Progenitor cell of endocrine pancreas (in vitro differentiated cells): ENCODE measurements at regions not wholly inside any gene's neighbourhood (a gene's known extent, or its start where the extent isn't known, plus 50 kb on each side); places are given as distances from the start of the nearest gene placed in this dataset.

ENCODE experiments used
- DNase-seq: peaks from one replicate; pipeline ENCODE4 v3.0.0; 2021; ENCODE audit warnings: low spot score; ENCODE audit not compliant: unreplicated experiment
- H3K27ac Mint-ChIP-seq: 2 replicates; pipeline ENCODE4 v1.8.0; 2021; ENCODE audit warnings: mild to moderate bottlenecking, moderate library complexity, mixed read lengths
- H3K27me3 Mint-ChIP-seq: 2 replicates; pipeline ENCODE4 v1.8.0; 2021; ENCODE audit warnings: mixed read lengths
- H3K36me3 Mint-ChIP-seq: 2 replicates; pipeline ENCODE4 v1.8.0; 2022; ENCODE audit warnings: mixed read lengths; ENCODE audit not compliant: insufficient read depth
- H3K4me1 Mint-ChIP-seq: 2 replicates; pipeline ENCODE4 v1.8.0; 2021; ENCODE audit warnings: low read depth, mixed read lengths
- H3K4me3 Mint-ChIP-seq: 2 replicates; pipeline ENCODE4 v1.8.0; 2021; ENCODE audit warnings: low read depth, mild to moderate bottlenecking, moderate library complexity, mixed read lengths
- H3K9me3 Mint-ChIP-seq: 2 replicates; pipeline ENCODE4 v1.8.0; 2021; ENCODE audit warnings: low read depth, mixed read lengths
- TF ChIP-seq, protein P1 (sequence below): fragments of 200-600 bp; sonication (generic); IDR thresholded peaks from one replicate; pipeline ENCODE4 v1.5.0; 2021; ENCODE audit warnings: antibody characterized with exemption, mild to moderate bottlenecking; ENCODE audit not compliant: unreplicated experiment

DNA sequence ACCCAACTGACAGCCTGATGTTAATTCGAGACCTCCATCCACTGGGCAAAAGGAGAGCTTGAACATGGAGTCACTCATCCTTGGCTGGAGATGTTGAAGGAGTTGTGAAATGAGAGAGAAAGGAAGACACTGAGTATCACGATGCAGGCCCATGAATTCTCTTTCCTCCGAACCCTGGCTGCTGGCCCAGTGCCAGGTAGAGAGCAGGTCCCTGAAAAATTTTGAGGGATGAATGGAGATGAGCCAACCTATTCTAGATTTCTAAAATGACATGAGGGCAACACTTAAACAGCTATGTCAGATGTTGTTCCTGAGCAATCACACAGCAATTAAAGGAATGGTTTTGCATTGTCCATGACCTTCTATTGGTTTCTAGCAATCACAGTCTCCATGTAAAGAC is 355.1 kb upstream of the ZMIZ1 start:
- no peak overlapping the region for H3K4me3 Mint-ChIP-seq
- peaks cover 15% of the 10 kb centered on the region for H3K27me3 Mint-ChIP-seq
- H3K4me1 Mint-ChIP-seq: peaks cover 11% of the 10 kb centered on the region
- TF ChIP-seq, protein P1, sequence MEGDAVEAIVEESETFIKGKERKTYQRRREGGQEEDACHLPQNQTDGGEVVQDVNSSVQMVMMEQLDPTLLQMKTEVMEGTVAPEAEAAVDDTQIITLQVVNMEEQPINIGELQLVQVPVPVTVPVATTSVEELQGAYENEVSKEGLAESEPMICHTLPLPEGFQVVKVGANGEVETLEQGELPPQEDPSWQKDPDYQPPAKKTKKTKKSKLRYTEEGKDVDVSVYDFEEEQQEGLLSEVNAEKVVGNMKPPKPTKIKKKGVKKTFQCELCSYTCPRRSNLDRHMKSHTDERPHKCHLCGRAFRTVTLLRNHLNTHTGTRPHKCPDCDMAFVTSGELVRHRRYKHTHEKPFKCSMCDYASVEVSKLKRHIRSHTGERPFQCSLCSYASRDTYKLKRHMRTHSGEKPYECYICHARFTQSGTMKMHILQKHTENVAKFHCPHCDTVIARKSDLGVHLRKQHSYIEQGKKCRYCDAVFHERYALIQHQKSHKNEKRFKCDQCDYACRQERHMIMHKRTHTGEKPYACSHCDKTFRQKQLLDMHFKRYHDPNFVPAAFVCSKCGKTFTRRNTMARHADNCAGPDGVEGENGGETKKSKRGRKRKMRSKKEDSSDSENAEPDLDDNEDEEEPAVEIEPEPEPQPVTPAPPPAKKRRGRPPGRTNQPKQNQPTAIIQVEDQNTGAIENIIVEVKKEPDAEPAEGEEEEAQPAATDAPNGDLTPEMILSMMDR: no peak
- H3K9me3 Mint-ChIP-seq: no peaks in the 10 kb centered on the region
- H3K36me3 Mint-ChIP-seq: no peaks in the 10 kb centered on the region
- no peak overlapping the region for H3K27ac Mint-ChIP-seq
- DNase-seq: no peak

DNA sequence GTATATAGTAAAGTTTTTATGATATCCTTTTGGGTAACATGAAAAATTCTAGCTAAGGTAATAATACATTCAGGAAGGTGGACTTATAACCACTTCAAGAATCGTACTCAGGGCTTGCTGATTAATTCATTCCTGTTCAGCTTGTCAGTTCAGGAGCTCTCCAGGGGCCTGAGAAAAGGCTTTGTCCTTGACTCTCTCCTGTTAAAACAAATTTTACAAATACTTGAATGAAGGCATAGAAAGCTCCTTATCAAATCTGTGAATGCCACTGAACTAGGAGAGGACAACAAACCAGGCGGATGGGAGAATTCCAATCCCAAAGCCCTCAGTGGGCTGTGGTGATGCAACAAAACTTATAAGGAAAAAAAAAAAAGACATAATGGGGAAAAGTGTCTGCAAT is 354.5 kb upstream of the ZMIZ1 start:
- no peak for DNase-seq
- Mint-ChIP-seq H3K9me3 (no peaks in the 10 kb centered on the region), H3K4me3 (no peak overlapping the region), H3K27ac (no peak overlapping the region), H3K4me1 (peaks cover 11% of the 10 kb centered on the region), H3K36me3 (no peaks in the 10 kb centered on the region), H3K27me3 (peaks cover 12% of the 10 kb centered on the region)
- TF ChIP-seq, protein P1: no peak

DNA sequence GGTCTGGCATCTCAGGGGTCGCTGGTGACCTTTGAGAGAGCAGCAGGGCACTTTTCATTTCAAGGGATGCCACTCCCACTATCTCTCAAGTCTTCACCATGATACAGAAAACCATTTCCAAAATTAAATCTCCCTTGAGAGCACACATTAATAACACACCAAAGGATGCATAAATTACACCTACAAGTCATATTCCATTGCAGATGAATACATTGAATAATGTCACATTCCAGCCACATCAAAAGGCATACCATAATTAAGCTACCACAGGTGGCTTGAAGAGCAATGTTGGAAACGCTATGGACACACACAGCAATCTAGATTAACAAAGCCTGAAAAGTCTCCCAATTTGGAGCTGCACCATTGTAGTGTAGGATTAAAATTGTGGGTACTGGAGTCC is 353.3 kb upstream of the ZMIZ1 start:
- peaks cover 2% of the 10 kb centered on the region for H3K9me3 Mint-ChIP-seq
- peaks cover 11% of the 10 kb centered on the region for H3K4me1 Mint-ChIP-seq
- no peak overlapping the region for H3K4me3 Mint-ChIP-seq
- H3K27ac Mint-ChIP-seq: no peak overlapping the region
- TF ChIP-seq, protein P1: no peak
- H3K36me3 Mint-ChIP-seq: no peaks in the 10 kb centered on the region
- DNase-seq: no peak
- peaks cover 12% of the 10 kb centered on the region for H3K27me3 Mint-ChIP-seq

DNA sequence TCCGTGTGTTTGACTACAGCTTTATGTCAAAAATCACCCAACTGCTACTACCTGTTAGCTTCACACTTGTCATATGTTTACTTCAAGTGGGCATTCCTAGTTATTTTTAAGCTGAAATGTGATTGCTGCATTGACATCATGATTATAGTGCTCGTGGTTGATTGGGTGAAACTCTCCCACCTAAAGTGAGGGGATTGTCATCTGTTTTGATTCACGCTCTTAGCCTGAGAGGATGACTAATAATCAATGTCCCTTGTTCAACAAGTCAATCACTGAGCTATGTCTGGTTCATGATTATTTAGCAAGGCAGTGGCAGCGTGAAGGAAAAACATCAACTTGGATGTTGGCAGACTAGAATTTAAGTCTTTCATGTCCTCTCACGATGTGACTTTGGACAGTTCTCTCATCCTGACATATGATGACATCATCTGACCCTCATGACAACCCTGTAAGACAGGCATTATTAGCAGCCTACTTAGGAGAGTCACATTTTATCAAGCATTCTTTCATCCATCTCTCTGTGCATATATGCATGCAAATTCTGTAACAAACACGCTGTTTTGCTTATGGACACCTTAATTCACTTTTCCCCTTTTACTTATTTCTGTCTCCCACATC is 352.6 kb upstream of the ZMIZ1 start:
- Mint-ChIP-seq H3K9me3 (peaks cover 2% of the 10 kb centered on the region), H3K27ac (no peak overlapping the region), H3K36me3 (no peaks in the 10 kb centered on the region), H3K27me3 (peaks cover 14% of the 10 kb centered on the region), H3K4me1 (peaks cover 11% of the 10 kb centered on the region), H3K4me3 (no peak overlapping the region)
- TF ChIP-seq, protein P1: no peak
- DNase-seq: no peak

DNA sequence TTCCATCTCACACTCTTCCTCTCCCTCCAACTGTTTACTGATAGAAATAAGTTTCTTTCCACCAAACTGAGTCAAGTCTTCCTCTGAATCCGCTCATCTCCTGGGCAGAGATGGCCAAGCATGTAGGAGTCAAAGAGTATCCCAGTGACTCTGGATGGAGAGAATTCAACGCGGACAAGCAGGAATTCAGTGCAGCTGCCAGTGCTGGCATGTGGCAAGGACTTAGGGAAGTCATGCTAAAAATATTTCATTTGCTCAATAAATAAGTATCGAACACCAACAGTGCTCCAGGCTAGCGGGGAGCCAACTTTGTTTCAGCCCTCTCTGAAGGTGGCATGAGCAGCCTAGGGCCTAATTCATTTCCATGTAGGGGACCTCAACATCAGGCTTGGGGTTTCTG is 351.6 kb upstream of the ZMIZ1 start:
- TF ChIP-seq, protein P1: no peak
- DNase-seq: no peak
- H3K27ac Mint-ChIP-seq: no peak overlapping the region
- H3K27me3 Mint-ChIP-seq: peaks cover 11% of the 10 kb centered on the region
- peaks cover 11% of the 10 kb centered on the region for H3K4me1 Mint-ChIP-seq
- peaks cover 2% of the 10 kb centered on the region for H3K9me3 Mint-ChIP-seq
- H3K4me3 Mint-ChIP-seq: no peak overlapping the region
- no peaks in the 10 kb centered on the region for H3K36me3 Mint-ChIP-seq
